ENCODE measurements at regions not wholly inside any gene's neighbourhood (a gene's known extent, or its start where the extent isn't known, plus 50 kb on each side); places are given as distances from the start of the nearest gene placed in this dataset.
"Not testable (repeated sequence)": the region's sequence is repeated elsewhere in the genome, so short reads cannot be mapped to it uniquely, and the experiment has no call there.

DNA sequence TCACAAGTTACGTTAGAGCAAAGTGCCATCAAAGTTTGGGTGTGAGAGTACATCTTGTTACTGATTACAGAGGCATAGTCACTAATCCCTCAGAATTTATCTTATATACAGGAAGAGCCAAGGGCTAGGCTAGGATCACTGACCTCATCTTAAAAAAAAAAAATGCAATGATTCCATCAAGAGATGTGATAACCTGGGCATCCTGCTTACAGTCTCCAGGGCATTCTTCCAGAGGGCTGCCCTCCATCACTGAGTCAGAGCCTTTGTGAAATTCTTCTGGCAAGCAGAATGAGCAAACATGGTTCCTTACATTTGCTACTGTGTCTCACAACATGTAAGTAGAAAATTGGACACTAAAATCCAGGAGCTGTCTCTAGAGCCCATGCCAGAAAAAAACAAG lies 410.6 kb downstream of the ZFHX3 start:
- no peaks in the 10 kb centered on the region for H3K4me1 Mint-ChIP-seq
- no peak overlapping the region for H3K27ac Mint-ChIP-seq
- H3K4me3 Mint-ChIP-seq = no peak overlapping the region
- no peak for TF ChIP-seq CTCF (IDR thresholded peaks at IDR 0.05; ENCODE audit: unreplicated experiment in 3 of 3)
- H3K9me3 Mint-ChIP-seq = peaks cover 42% of the 10 kb centered on the region
- H3K27me3 Mint-ChIP-seq (ENCODE audit: low read depth) = no peaks in the 10 kb centered on the region
- peaks cover 48% of the 10 kb centered on the region for H3K36me3 Mint-ChIP-seq (ENCODE audit: low read depth)

DNA sequence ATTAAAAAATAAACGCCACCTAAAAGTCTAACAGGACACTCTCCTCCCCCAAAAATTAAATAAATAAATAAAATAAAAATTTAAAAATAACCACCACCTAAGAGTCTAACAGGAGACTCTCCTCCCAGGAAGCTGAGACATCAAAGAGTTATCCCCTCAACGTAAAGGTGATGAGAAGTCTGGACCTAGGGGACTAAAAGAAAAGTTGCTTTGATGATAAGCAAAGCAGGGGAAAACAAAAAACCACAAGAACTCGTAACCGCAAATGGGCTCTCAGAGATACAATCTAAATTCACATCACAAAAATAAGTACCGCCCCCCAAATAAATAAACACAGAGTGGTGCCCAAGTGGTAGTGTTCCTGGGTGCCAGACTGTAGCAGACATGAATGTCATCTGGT lies 412.2 kb downstream of the ZFHX3 start:
- no peak overlapping the region for H3K4me3 Mint-ChIP-seq
- no peak overlapping the region for H3K27ac Mint-ChIP-seq
- H3K9me3 Mint-ChIP-seq = peaks cover 32% of the 10 kb centered on the region
- H3K36me3 Mint-ChIP-seq (ENCODE audit: low read depth) = peaks cover 37% of the 10 kb centered on the region
- H3K27me3 Mint-ChIP-seq (ENCODE audit: low read depth) = no peaks in the 10 kb centered on the region
- H3K4me1 Mint-ChIP-seq = no peaks in the 10 kb centered on the region
- no peak for TF ChIP-seq CTCF (IDR thresholded peaks at IDR 0.05; ENCODE audit: unreplicated experiment in 3 of 3)

GRCh38 chr16:72635104-72635503 lies 412.8 kb downstream of the ZFHX3 start:
- Mint-ChIP-seq H3K36me3 (ENCODE audit: low read depth) (peaks cover 35% of the 10 kb centered on the region), H3K4me3 (no peak overlapping the region), H3K4me1 (no peaks in the 10 kb centered on the region), H3K27ac (no peak overlapping the region), H3K9me3 (peaks cover 29% of the 10 kb centered on the region), H3K27me3 (ENCODE audit: low read depth) (no peaks in the 10 kb centered on the region)
- TF ChIP-seq CTCF (IDR thresholded peaks at IDR 0.05; ENCODE audit: unreplicated experiment in 3 of 3) = no peak

DNA sequence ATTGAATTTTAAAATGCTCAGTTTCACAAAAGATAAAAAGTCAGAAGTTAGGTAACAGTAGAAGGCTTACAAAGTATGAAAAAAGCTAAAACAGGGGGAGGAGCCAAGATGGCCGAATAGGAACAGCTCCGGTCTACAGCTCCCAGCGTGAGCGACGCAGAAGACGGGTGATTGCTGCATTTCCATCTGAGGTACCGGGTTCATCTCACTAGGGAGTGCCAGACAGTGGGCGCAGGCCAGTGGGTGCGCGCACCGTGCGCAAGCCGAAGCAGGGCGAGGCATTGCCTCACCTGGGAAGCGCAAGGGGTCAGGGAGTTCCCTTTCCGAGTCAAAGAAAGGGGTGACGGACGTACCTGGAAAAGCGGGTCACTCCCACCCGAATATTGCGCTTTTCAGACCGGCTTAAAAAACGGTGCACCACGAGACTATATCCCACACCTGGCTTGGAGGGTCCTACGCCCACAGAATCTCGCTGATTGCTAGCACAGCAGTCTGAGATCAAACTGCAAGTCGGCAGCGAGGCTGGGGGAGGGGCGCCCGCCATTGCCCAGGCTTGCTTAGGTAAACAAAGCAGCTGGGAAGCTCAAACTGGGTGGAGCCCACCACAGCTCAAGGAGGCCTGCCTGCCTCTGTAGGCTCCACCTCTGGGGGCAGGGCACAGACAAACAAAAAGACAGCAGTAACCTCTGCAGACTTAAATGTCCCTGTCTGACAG lies 420.6 kb downstream of the ZFHX3 start:
- Mint-ChIP-seq H3K9me3 (peaks cover 13% of the 10 kb centered on the region), H3K4me1 (peaks cover 10% of the 10 kb centered on the region), H3K36me3 (ENCODE audit: low read depth) (peaks cover 11% of the 10 kb centered on the region), H3K27ac (peak overlapping the region; percentile 84 to 96 (median 95)), H3K4me3 (peak overlapping the region; percentile 89 to 92 (median 91))
- not testable (repeated sequence) for H3K27me3 Mint-ChIP-seq (ENCODE audit: low read depth)

DNA sequence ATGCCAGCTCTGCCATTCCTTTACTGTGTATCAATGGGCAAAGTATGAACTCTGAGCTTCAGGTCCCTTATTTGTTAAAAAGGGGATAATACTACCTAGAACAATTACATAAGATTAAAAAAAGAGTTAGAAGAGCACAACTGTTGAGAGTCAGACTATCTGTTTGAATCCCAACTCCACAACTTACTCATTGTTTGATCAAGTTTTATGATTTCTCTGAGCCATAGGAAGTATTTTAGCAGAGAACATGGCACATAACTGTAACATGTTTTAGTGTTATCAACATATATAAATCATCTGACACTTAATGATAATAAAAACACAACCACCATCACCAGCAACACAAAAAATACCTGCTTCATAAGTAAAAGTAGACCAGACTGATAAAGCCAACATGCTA lies 421.3 kb downstream of the ZFHX3 start:
- H3K4me1 Mint-ChIP-seq = peaks cover 10% of the 10 kb centered on the region
- H3K27me3 Mint-ChIP-seq (ENCODE audit: low read depth) = no peaks in the 10 kb centered on the region
- H3K36me3 Mint-ChIP-seq (ENCODE audit: low read depth) = peaks cover 11% of the 10 kb centered on the region
- TF ChIP-seq CTCF (IDR thresholded peaks at IDR 0.05; ENCODE audit: unreplicated experiment in 3 of 3) = no peak
- peaks cover 13% of the 10 kb centered on the region for H3K9me3 Mint-ChIP-seq
- peak overlapping the region; percentile 84 to 96 (median 95) for H3K27ac Mint-ChIP-seq
- H3K4me3 Mint-ChIP-seq = peak overlapping the region; percentile 89 to 92 (median 91)

DNA sequence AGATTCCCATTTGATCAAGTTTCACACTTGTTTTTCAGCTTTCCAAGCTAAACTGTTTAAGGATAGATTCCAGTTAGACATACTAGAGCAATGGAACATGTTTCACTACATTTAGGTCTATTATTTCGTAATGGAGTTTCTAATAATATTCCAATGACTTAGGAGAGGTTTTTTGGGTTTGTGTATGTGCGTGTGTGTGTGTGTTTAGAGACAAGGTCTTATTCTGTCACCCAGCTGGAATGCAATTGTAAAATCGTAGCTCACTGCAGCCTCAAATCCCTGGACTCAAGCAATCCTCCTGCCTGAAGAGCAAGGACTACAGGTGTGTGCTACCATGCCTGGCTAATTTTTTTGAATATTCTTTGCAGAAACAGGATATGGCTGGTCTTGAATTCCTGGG lies 426.3 kb downstream of the ZFHX3 start:
- no peak for TF ChIP-seq CTCF (IDR thresholded peaks at IDR 0.05; ENCODE audit: unreplicated experiment in 3 of 3)
- Mint-ChIP-seq H3K4me1 (peaks cover 10% of the 10 kb centered on the region), H3K36me3 (ENCODE audit: low read depth) (peaks cover 9% of the 10 kb centered on the region), H3K27me3 (ENCODE audit: low read depth) (no peaks in the 10 kb centered on the region), H3K9me3 (peaks cover 7% of the 10 kb centered on the region), H3K4me3 (no peak overlapping the region), H3K27ac (no peak overlapping the region)

Data from nephron (organoid).